22Rv1 (cell line): ENCODE measurements at regions not wholly inside any gene's neighbourhood (a gene's known extent, or its start where the extent isn't known, plus 50 kb on each side); places are given as distances from the start of the nearest gene placed in this dataset.

Source experiments
- ZFX ChIP-seq: fragments of 450-650 bp; IDR thresholded peaks from 2 replicates; pipeline ENCODE4 v1.6.1; 2017; ENCODE audit warnings: antibody characterized with exemption, borderline replicate concordance
- TF ChIP-seq, protein P1 (sequence below): fragments of 450-650 bp; IDR thresholded peaks from 2 replicates; pipeline ENCODE4 v1.5.1; 2017; ENCODE audit warnings: mild to moderate bottlenecking

DNA sequence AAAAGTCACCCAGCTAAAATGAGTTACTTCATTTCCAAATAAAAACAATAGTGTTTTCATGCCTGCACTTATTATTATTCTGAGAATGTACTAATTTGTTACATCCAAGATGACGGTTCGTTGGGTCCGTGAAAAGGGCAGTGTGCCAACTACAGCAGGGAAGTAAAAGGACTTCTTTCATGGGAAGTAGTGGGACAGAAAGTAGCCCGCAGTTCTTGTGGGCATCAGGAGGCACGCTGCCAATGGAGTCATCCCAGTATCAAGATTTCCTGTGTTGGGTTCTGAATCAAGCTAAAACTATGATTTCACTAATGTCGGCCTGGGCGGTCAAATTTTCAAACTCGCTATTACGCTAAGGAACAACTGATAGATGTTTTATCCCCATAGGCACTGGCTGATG lies 254.5 kb upstream of the SOX2 start:
- TF ChIP-seq, protein P1, sequence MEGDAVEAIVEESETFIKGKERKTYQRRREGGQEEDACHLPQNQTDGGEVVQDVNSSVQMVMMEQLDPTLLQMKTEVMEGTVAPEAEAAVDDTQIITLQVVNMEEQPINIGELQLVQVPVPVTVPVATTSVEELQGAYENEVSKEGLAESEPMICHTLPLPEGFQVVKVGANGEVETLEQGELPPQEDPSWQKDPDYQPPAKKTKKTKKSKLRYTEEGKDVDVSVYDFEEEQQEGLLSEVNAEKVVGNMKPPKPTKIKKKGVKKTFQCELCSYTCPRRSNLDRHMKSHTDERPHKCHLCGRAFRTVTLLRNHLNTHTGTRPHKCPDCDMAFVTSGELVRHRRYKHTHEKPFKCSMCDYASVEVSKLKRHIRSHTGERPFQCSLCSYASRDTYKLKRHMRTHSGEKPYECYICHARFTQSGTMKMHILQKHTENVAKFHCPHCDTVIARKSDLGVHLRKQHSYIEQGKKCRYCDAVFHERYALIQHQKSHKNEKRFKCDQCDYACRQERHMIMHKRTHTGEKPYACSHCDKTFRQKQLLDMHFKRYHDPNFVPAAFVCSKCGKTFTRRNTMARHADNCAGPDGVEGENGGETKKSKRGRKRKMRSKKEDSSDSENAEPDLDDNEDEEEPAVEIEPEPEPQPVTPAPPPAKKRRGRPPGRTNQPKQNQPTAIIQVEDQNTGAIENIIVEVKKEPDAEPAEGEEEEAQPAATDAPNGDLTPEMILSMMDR = no peak
- no peak for TF ChIP-seq ZFX
